ENCODE measurements at regions not wholly inside any gene's neighbourhood (a gene's known extent, or its start where the extent isn't known, plus 50 kb on each side); places are given as distances from the start of the nearest gene placed in this dataset.

DNA sequence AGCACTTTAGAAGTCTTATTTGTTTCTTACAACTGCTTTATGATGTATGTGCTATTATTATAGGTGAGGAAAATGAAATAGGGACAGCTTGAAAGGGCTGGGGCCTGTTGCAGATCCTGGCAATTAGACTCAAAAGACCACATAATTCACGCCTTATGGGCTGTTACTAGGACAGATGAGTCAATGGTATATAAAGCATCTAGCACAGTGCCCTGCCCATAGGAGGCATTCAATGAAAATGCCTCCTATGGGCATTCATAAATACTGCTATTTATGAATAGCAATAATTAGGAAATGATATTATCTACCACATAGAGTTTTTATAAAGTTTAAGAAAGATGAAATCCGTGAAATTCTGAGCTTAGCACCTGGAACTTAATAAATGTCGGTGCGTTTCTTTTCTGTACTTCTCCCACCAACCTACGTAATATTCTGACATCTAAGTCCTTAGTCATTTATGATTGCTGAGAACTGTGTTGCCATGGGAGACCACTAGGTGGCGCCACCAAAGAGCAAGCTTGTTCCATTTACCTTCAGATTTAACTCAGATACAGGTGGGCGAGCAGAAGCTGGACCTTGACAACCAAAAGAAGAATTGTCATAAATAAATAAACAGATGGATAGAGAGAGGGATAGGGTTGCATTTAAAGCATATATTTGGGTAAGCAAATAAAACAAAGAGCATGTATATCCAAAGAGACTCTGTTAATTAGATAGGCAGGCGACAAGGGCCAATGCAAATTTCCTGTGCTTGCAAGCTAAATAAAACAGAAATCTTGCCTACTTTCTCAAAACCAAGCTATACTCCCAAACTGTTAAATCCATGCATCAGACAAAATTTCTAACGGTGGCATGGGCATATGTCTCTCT is 699.9 kb downstream of the INHBA start:
- Histone ChIP-seq H3K4me3 (no peak overlapping the region), H3K27ac (no peak overlapping the region), H3K36me3 (no peaks in the 10 kb centered on the region), H3K9me3 (no peaks in the 10 kb centered on the region), H3K4me1 (no peaks in the 10 kb centered on the region), H3K27me3 (no peaks in the 10 kb centered on the region)
- intact Hi-C loops (cut with DNase I; ENCODE audit: low total_unique reads) (no loop called here), in situ Hi-C loops (cut with MboI; ENCODE audit: low pct_ligation_motif_present in 1 of 4, low pct_unique_long_range_greater_than_20kb in 1 of 4, low sequenced_read_pairs in 3 of 4) (no loop called here)
- no peak for TF ChIP-seq EP300 (IDR thresholded peaks at IDR 0.05; ENCODE audit: low read depth)
- TF ChIP-seq, protein P1, sequence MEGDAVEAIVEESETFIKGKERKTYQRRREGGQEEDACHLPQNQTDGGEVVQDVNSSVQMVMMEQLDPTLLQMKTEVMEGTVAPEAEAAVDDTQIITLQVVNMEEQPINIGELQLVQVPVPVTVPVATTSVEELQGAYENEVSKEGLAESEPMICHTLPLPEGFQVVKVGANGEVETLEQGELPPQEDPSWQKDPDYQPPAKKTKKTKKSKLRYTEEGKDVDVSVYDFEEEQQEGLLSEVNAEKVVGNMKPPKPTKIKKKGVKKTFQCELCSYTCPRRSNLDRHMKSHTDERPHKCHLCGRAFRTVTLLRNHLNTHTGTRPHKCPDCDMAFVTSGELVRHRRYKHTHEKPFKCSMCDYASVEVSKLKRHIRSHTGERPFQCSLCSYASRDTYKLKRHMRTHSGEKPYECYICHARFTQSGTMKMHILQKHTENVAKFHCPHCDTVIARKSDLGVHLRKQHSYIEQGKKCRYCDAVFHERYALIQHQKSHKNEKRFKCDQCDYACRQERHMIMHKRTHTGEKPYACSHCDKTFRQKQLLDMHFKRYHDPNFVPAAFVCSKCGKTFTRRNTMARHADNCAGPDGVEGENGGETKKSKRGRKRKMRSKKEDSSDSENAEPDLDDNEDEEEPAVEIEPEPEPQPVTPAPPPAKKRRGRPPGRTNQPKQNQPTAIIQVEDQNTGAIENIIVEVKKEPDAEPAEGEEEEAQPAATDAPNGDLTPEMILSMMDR (IDR thresholded peaks at IDR 0.05), result peak; percentile 36 to 73 (median 55)
- peak; percentile 33 for DNase-seq
- WGBS, 2 donors (ENCODE audit: low coverage in 1 of 2), result 73 to 74% methylated on average over 8 to 9 of the region's 9 CpGs

GRCh38 chr7:41000042-41000441 is 702.8 kb downstream of the INHBA start:
- no peak overlapping the region for H3K4me3 ChIP-seq
- intact Hi-C loops (cut with DNase I; ENCODE audit: low total_unique reads), result no loop called here
- no peak for TF ChIP-seq POLR2A (IDR thresholded peaks at IDR 0.05)
- no peak for TF ChIP-seq EP300 (IDR thresholded peaks at IDR 0.05; ENCODE audit: low read depth)
- TF ChIP-seq, protein P1 (IDR thresholded peaks at IDR 0.05), result no peak
- TF ChIP-seq POLR2AphosphoS5 (IDR thresholded peaks at IDR 0.05), result no peak
- no peaks in the 10 kb centered on the region for H3K4me1 ChIP-seq
- no peaks in the 10 kb centered on the region for H3K36me3 ChIP-seq
- no peak overlapping the region for H3K27ac ChIP-seq
- no peaks in the 10 kb centered on the region for H3K27me3 ChIP-seq
- H3K9me3 ChIP-seq, result no peaks in the 10 kb centered on the region
- 87 to 90% methylated on average over 5 of the region's 5 CpGs for WGBS, 2 donors (ENCODE audit: low coverage in 1 of 2)
- in situ Hi-C loops (cut with MboI; ENCODE audit: low pct_ligation_motif_present in 1 of 4, low pct_unique_long_range_greater_than_20kb in 1 of 4, low sequenced_read_pairs in 3 of 4), result no loop called here
- no peak for DNase-seq

DNA sequence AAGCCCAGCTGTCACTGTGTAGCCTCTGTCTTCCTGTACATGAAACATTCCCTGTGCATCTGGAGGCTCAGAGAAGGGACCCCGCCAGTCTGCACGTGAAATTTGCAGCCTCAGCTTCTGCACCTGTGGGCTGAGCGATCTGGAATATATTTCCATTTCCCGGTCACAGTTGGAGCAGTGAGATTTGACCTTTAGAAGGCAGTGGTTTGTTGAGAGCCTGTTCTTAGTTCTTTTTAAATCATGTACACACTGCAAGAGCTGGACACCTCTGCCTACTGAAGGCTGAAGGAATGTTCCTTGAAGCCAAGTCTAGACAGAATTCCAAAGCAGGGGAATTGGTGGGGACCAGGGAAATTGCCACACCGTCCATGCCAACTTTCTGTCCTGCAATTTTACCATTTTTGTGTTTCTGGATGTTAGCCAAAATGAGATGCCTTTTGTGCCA is 706.6 kb downstream of the INHBA start:
- intact Hi-C loops (cut with DNase I; ENCODE audit: low total_unique reads), result no loop called here
- no peak for DNase-seq
- in situ Hi-C loops (cut with MboI; ENCODE audit: low pct_ligation_motif_present in 1 of 4, low pct_unique_long_range_greater_than_20kb in 1 of 4, low sequenced_read_pairs in 3 of 4), result no loop called here

GRCh38 chr7:40990841-40991240 is 712.0 kb downstream of the INHBA start:
- Histone ChIP-seq H3K4me3 (no peak overlapping the region), H3K4me1 (no peaks in the 10 kb centered on the region), H3K27me3 (no peaks in the 10 kb centered on the region), H3K27ac (no peak overlapping the region), H3K36me3 (no peaks in the 10 kb centered on the region), H3K9me3 (no peaks in the 10 kb centered on the region)
- in situ Hi-C loops (cut with MboI; ENCODE audit: low pct_ligation_motif_present in 1 of 4, low pct_unique_long_range_greater_than_20kb in 1 of 4, low sequenced_read_pairs in 3 of 4) (no loop called here), intact Hi-C loops (cut with DNase I; ENCODE audit: low total_unique reads) (no loop called here)
- 82 to 89% methylated on average over 3 of the region's 3 CpGs for WGBS, 2 donors (ENCODE audit: low coverage in 1 of 2)
- TF ChIP-seq EP300 (IDR thresholded peaks at IDR 0.05; ENCODE audit: low read depth) (no peak), POLR2A (IDR thresholded peaks at IDR 0.05) (no peak), POLR2AphosphoS5 (IDR thresholded peaks at IDR 0.05) (no peak)
- TF ChIP-seq, protein P1 (IDR thresholded peaks at IDR 0.05), result no peak
- DNase-seq, result no peak

More for the DNA sequence above, 706.6 kb downstream of the INHBA start:
- WGBS, 2 donors (ENCODE audit: low coverage in 1 of 2), result 67% methylated on average over 5 of the region's 5 CpGs
- no peak overlapping the region for H3K27ac ChIP-seq
- H3K4me1 ChIP-seq, result no peaks in the 10 kb centered on the region
- no peak overlapping the region for H3K4me3 ChIP-seq
- H3K36me3 ChIP-seq, result no peaks in the 10 kb centered on the region
- TF ChIP-seq POLR2AphosphoS5 (IDR thresholded peaks at IDR 0.05) (no peak), EP300 (IDR thresholded peaks at IDR 0.05; ENCODE audit: low read depth) (no peak), POLR2A (IDR thresholded peaks at IDR 0.05) (no peak)
- TF ChIP-seq, protein P1 (IDR thresholded peaks at IDR 0.05), result no peak
- no peaks in the 10 kb centered on the region for H3K27me3 ChIP-seq
- H3K9me3 ChIP-seq, result no peaks in the 10 kb centered on the region
